ENCODE measurements at regions not wholly inside any gene's neighbourhood (a gene's known extent, or its start where the extent isn't known, plus 50 kb on each side); places are given as distances from the start of the nearest gene placed in this dataset.
"Not testable (repeated sequence)": the region's sequence is repeated elsewhere in the genome, so short reads cannot be mapped to it uniquely, and the experiment has no call there.

DNA sequence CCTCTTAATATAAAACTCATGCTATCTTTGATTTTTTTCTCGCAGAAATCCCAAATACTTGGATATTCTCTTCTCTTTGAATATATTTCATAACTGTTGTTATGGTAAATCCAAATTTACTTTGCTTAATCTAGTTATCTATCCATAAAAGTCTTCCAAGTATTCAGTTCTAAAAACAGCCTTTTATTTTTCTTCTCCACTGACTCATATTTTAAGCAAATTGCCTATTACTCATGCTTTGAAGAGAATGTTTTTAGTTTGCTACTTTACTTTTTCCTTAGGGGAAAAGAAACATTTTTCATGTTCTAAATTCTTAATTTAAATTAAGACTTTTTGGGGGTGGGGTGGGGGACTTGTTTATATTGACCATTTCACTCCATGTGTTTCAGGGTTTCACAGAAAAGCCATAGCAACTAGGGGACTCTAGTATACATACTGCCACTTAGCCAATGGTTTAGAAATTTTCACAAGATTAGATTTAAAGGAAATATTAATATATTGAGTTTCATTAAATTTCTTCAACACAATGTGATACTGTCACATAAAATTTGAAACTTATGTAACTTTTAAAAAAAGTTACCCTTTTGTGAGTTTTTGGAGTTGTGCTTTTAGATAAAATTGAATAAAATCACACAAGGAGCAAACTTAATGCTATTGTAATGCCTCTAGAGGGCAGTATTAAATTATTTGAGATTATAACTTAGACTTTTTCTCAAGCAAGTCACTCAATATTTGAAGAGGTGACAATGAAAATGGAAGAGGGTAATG is 545.8 kb upstream of the ARRDC3 start:
- Histone ChIP-seq H3K9me3 (no peaks in the 10 kb centered on the region), H3K4me3 (no peak overlapping the region), H3K4me1 (no peaks in the 10 kb centered on the region), H3K36me3 (no peaks in the 10 kb centered on the region), H3K27ac (no peak overlapping the region), H3K27me3 (no peaks in the 10 kb centered on the region)
- no peak for DNase-seq
- ATAC-seq: no peak
- WGBS, 2 donors: 52 to 94% methylated on average over 1 of the region's 1 CpG
- TF ChIP-seq, protein P1, sequence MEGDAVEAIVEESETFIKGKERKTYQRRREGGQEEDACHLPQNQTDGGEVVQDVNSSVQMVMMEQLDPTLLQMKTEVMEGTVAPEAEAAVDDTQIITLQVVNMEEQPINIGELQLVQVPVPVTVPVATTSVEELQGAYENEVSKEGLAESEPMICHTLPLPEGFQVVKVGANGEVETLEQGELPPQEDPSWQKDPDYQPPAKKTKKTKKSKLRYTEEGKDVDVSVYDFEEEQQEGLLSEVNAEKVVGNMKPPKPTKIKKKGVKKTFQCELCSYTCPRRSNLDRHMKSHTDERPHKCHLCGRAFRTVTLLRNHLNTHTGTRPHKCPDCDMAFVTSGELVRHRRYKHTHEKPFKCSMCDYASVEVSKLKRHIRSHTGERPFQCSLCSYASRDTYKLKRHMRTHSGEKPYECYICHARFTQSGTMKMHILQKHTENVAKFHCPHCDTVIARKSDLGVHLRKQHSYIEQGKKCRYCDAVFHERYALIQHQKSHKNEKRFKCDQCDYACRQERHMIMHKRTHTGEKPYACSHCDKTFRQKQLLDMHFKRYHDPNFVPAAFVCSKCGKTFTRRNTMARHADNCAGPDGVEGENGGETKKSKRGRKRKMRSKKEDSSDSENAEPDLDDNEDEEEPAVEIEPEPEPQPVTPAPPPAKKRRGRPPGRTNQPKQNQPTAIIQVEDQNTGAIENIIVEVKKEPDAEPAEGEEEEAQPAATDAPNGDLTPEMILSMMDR (IDR thresholded peaks at IDR 0.05): peak in 8 of 9 donors; percentile 21 to 66 (median 54)
- intact Hi-C loops (cut with DNase I): no loop called here

DNA sequence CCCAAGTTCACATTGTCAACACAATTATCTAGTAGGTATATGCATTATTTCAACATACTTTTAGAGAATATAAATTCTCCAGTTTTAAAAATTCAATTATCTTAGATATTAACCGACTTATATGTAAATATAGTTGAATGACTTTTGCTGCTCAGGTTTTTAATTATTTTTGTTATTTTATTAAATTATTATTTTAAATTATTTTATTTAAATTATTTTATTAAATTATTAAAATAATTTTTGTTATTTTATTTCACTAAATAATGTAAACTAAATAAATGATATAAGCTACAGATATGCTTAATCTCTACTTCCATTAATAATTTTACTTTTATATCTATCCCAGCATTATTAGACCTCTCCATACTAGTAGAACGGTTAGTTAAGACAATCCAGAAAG is 544.3 kb upstream of the ARRDC3 start:
- H3K27ac ChIP-seq: no peak overlapping the region
- H3K4me1 ChIP-seq: no peaks in the 10 kb centered on the region
- H3K27me3 ChIP-seq: no peaks in the 10 kb centered on the region
- no peak overlapping the region for H3K4me3 ChIP-seq
- ATAC-seq: no peak
- intact Hi-C loops (cut with DNase I): no loop called here
- no peak for DNase-seq
- 89 to 92% methylated on average over 2 of the region's 2 CpGs for WGBS, 2 donors
- no peaks in the 10 kb centered on the region for H3K36me3 ChIP-seq
- no peaks in the 10 kb centered on the region for H3K9me3 ChIP-seq
- TF ChIP-seq, protein P1 (IDR thresholded peaks at IDR 0.05): no peak

DNA sequence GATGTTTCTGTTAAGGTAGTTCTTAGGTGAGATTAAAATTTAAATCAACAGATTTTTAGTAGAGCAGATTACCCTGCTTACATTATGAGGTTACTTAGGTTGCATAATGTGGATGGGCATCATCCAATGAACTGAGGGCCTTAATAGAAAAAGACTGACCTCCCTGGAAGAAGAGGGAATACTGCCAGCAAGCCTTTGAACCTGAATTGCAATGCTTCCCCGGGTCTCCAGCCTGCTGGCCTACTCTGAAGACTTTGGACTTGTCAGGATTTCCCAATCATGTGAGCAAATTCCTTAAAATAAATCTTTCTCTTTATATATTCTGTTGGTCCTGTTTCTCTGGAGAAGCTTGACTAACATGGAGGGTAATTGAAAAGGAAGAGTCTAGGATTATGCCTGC is 542.1 kb upstream of the ARRDC3 start:
- intact Hi-C loops (cut with DNase I): no loop called here
- TF ChIP-seq, protein P1 (IDR thresholded peaks at IDR 0.05): no peak

DNA sequence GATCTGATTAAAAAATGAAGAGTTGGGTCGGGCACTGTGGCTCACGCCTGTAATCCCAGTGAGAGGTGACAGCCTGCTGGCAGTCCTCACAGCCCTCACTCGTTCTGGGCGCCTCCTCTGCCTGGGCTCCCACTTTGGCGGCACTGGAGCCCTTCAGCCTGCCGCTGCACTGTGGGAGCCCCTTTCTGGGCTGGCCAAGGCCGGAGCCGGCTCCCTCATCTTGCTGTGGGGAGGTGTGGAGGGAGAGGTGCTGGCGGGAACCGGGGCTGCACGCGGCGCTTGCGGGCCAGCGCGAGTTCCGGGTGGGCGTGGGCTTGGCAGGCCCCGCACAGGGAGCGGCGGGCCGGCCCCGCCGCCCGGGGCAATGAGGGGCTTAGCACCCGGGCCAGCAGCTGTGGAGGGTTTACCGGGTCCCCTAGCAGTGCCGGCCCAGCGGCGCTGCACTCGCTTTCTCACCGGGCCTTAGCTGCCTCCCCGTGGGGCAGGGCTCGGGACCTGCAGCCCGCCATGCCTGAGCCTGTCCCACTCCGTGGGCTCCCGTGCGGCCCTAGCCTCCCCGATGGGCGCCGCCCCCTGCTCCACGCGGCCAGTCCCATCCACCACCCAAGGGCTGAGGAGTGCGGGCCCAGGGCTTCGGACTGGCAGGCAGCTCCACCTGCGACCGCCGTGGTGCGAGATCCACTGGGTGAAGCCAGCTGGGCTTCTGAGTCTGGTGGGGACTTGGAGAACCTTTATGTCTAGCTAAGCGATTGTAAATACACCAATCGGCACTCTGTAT is 534.1 kb upstream of the ARRDC3 start:
- DNase-seq; intact Hi-C loops (cut with DNase I): not testable (repeated sequence)
- WGBS, 2 donors: 93 to 94% methylated on average over 41 to 51 of the region's 51 CpGs

More for the DNA sequence above, 542.1 kb upstream of the ARRDC3 start:
- no peak overlapping the region for H3K27ac ChIP-seq
- H3K4me3 ChIP-seq: no peak overlapping the region
- 69 to 75% methylated on average over 1 of the region's 1 CpG for WGBS, 2 donors
- H3K9me3 ChIP-seq: no peaks in the 10 kb centered on the region
- no peaks in the 10 kb centered on the region for H3K27me3 ChIP-seq
- no peak for ATAC-seq
- no peak for DNase-seq
- no peaks in the 10 kb centered on the region for H3K36me3 ChIP-seq
- H3K4me1 ChIP-seq: no peaks in the 10 kb centered on the region

DNA sequence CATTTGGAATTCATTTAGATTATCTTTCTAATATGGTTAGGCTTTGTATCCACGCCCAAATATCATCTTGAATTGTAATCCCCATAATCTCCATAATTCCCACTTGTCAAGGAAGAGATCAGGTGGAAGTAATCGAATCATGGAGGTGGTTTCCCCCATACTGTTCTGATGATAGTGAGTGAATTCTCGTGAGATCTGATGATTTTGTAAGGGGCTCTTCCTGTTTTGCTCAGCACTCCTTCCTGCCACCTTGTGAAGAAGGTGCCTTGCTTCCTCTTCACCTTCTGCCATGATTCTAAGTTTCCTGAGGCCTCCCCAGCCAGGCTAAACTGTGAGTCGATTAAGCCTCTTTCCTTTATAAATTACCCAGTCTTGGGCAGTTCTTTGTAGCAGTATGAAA is 527.5 kb upstream of the ARRDC3 start:
- no peak for ATAC-seq
- Histone ChIP-seq H3K4me1 (no peaks in the 10 kb centered on the region), H3K4me3 (no peak overlapping the region), H3K27ac (no peak overlapping the region), H3K36me3 (no peaks in the 10 kb centered on the region), H3K9me3 (no peaks in the 10 kb centered on the region), H3K27me3 (no peaks in the 10 kb centered on the region)
- intact Hi-C loops (cut with DNase I): no loop called here
- WGBS, 2 donors: 72 to 80% methylated on average over 4 of the region's 4 CpGs
- no peak for DNase-seq
- TF ChIP-seq, protein P1 (IDR thresholded peaks at IDR 0.05): no peak

More for the DNA sequence above, 534.1 kb upstream of the ARRDC3 start:
- not testable (repeated sequence) for H3K4me1 ChIP-seq, ATAC-seq, H3K27ac ChIP-seq, H3K36me3 ChIP-seq, H3K9me3 ChIP-seq, H3K27me3 ChIP-seq, H3K4me3 ChIP-seq

All from heart right ventricle (tissue), 16 donors.